ENCODE measurements at regions not wholly inside any gene's neighbourhood (a gene's known extent, or its start where the extent isn't known, plus 50 kb on each side); places are given as distances from the start of the nearest gene placed in this dataset.

- Histone ChIP-seq H3K4me1 (ENCODE audit: insufficient read depth, low read length) (peaks cover 14% of the 10 kb centered on the region), H3K4me3 (ENCODE audit: low read length) (no peak overlapping the region), H3K27ac (ENCODE audit: low read depth in 1 of 2, low read length in 2 of 2) (no peak overlapping the region), H3K27me3 (ENCODE audit: control insufficient read depth in 1 of 2, insufficient read depth in 2 of 2, low read length in 2 of 2) (no peaks in the 10 kb centered on the region), H3K36me3 (ENCODE audit: insufficient read depth, low read length) (no peaks in the 10 kb centered on the region), H3K9me3 (ENCODE audit: control insufficient read depth in 1 of 2, insufficient read depth in 1 of 2, low read length in 2 of 2) (no peaks in the 10 kb centered on the region)
- ATAC-seq (ENCODE audit: poor library complexity) = no peak
- TF ChIP-seq, protein P1, sequence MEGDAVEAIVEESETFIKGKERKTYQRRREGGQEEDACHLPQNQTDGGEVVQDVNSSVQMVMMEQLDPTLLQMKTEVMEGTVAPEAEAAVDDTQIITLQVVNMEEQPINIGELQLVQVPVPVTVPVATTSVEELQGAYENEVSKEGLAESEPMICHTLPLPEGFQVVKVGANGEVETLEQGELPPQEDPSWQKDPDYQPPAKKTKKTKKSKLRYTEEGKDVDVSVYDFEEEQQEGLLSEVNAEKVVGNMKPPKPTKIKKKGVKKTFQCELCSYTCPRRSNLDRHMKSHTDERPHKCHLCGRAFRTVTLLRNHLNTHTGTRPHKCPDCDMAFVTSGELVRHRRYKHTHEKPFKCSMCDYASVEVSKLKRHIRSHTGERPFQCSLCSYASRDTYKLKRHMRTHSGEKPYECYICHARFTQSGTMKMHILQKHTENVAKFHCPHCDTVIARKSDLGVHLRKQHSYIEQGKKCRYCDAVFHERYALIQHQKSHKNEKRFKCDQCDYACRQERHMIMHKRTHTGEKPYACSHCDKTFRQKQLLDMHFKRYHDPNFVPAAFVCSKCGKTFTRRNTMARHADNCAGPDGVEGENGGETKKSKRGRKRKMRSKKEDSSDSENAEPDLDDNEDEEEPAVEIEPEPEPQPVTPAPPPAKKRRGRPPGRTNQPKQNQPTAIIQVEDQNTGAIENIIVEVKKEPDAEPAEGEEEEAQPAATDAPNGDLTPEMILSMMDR (IDR thresholded peaks at IDR 0.05) = no peak
- H3K9me3 Mint-ChIP-seq = no peaks in the 10 kb centered on the region
- DNase-seq = no peak
- intact Hi-C loops (cut with DNase I, micrococcal nuclease) = no loop called here
- no peaks in the 10 kb centered on the region for H3K27me3 Mint-ChIP-seq
- no peaks in the 10 kb centered on the region for H3K36me3 Mint-ChIP-seq (ENCODE audit: low read depth)
- no peak overlapping the region for H3K27ac Mint-ChIP-seq
- POLR2A ChIA-PET = no interaction called here
- no peak overlapping the region for H3K4me3 Mint-ChIP-seq
- peaks cover 7% of the 10 kb centered on the region for H3K4me1 Mint-ChIP-seq (ENCODE audit: low read depth)
- CTCF ChIA-PET = no interaction called here
These were observed 144.5 kb upstream of the AGR3 start for GRCh38 chr7:17026269-17026668.

DNA sequence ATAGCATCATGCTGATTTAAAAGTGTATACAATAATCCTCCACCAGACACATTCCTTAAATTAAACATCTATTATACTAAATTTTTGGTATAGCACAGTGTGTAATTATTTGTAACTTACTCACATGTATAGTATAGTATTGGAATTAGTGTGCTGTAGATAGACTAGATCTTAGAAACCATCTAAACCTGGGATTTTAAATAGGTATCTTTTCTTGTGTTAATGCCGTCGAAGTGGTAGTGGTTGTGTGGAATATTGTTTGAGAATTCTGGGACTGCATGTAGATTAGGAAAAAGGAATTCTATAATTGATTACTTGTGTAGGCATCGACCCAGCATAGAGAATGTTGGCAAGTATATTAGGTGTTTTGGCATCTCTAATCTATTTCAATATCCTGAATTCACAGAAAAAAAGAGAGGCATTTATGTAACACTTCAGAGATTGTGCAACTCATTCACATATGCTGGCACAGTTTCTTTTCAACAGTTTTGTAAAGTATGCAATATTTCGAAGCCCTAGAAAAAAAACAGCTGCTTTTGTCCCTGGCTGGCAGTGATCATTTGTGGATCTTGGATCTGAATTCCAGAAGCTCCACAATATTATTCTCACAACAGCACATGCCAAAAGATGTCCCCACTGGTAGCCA is 145.5 kb upstream of the AGR3 start:
- Mint-ChIP-seq H3K27me3 (no peaks in the 10 kb centered on the region), H3K27ac (no peak overlapping the region), H3K4me3 (no peak overlapping the region), H3K4me1 (ENCODE audit: low read depth) (peaks cover 7% of the 10 kb centered on the region), H3K36me3 (ENCODE audit: low read depth) (no peaks in the 10 kb centered on the region), H3K9me3 (no peaks in the 10 kb centered on the region)
- intact Hi-C loops (cut with DNase I, micrococcal nuclease) = no loop called here
- no peak for DNase-seq
- Histone ChIP-seq H3K36me3 (ENCODE audit: insufficient read depth, low read length) (no peaks in the 10 kb centered on the region), H3K4me1 (ENCODE audit: insufficient read depth, low read length) (peaks cover 14% of the 10 kb centered on the region), H3K9me3 (ENCODE audit: control insufficient read depth in 1 of 2, insufficient read depth in 1 of 2, low read length in 2 of 2) (no peaks in the 10 kb centered on the region), H3K4me3 (ENCODE audit: low read length) (no peak overlapping the region), H3K27me3 (ENCODE audit: control insufficient read depth in 1 of 2, insufficient read depth in 2 of 2, low read length in 2 of 2) (no peaks in the 10 kb centered on the region), H3K27ac (ENCODE audit: low read depth in 1 of 2, low read length in 2 of 2) (no peak overlapping the region)
- TF ChIP-seq, protein P1 (IDR thresholded peaks at IDR 0.05) = no peak
- POLR2A ChIA-PET = no interaction called here
- no peak for ATAC-seq (ENCODE audit: poor library complexity)
- CTCF ChIA-PET = interaction anchor here (2.0 kb wide), 1 partner anchor 18 kb away, joined by 5 read pairs; no protein-coding TSS in a partner anchor

GRCh38 chr7:17027789-17028152 is 146.0 kb upstream of the AGR3 start:
- Mint-ChIP-seq H3K4me3 (no peak overlapping the region), H3K36me3 (ENCODE audit: low read depth) (no peaks in the 10 kb centered on the region), H3K9me3 (no peaks in the 10 kb centered on the region), H3K4me1 (ENCODE audit: low read depth) (peaks cover 5% of the 10 kb centered on the region), H3K27me3 (no peaks in the 10 kb centered on the region), H3K27ac (no peak overlapping the region)
- Histone ChIP-seq H3K9me3 (ENCODE audit: control insufficient read depth in 1 of 2, insufficient read depth in 1 of 2, low read length in 2 of 2) (no peaks in the 10 kb centered on the region), H3K4me1 (ENCODE audit: insufficient read depth, low read length) (peaks cover 14% of the 10 kb centered on the region), H3K27ac (ENCODE audit: low read depth in 1 of 2, low read length in 2 of 2) (no peak overlapping the region), H3K36me3 (ENCODE audit: insufficient read depth, low read length) (no peaks in the 10 kb centered on the region), H3K27me3 (ENCODE audit: control insufficient read depth in 1 of 2, insufficient read depth in 2 of 2, low read length in 2 of 2) (no peaks in the 10 kb centered on the region), H3K4me3 (ENCODE audit: low read length) (no peak overlapping the region)
- POLR2A ChIA-PET = no interaction called here
- TF ChIP-seq, protein P1 (IDR thresholded peaks at IDR 0.05) = no peak
- no peak for ATAC-seq (ENCODE audit: poor library complexity)
- DNase-seq = no peak
- CTCF ChIA-PET = interaction anchor here (2.0 kb wide), 1 partner anchor 18 kb away, joined by 5 read pairs; no protein-coding TSS in a partner anchor
- intact Hi-C loops (cut with DNase I, micrococcal nuclease) = no loop called here

Measured in CD4-positive, alpha-beta T cell (primary cell).